MV-4-11 (cell line): ENCODE measurements at regions not wholly inside any gene's neighbourhood (a gene's known extent, or its start where the extent isn't known, plus 50 kb on each side); places are given as distances from the start of the nearest gene placed in this dataset.

Experiments used
- DNase-seq: peaks from one replicate; lab custom pipeline; 2025; lab: John Stamatoyannopoulos, UW

DNA sequence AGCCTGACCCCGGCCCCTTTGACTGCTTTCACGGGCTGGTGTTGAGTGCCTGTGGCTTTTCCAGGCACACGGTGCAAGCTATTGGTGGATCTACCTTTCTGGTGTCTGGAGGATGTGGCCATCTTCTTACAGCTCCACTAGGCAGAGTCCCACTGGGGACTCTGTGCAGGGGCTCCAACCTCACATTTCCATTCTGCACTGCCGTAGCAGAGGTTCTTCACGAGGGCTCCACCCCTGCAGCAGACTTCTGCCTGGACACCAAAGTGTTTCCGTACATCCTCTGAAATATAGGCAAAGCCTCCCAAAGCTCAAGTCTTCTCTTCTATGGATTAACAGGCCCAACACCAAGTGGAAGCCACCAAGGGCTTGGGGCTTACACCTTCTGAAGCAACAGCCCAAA lies 691.5 kb upstream of the POU3F2 start:
- DNase-seq, result no peak

DNA sequence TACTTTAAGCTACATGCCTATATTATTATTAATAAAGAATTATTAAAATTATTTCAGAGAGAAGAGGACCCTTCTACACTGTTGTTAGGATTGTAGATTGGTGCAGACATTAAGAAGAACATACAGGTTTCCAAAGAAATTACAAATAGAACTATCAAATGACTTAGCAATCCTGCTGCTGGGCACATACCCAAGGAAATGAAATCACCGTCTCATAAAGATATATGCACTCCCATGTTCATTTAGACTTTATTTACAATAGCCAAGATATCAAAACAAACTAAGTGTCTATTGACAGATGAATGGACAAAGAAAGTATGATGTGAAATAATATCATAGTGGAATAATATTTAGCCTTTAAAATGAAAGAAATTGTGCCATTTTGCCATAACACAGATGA lies 687.7 kb upstream of the POU3F2 start:
- no peak for DNase-seq

DNA sequence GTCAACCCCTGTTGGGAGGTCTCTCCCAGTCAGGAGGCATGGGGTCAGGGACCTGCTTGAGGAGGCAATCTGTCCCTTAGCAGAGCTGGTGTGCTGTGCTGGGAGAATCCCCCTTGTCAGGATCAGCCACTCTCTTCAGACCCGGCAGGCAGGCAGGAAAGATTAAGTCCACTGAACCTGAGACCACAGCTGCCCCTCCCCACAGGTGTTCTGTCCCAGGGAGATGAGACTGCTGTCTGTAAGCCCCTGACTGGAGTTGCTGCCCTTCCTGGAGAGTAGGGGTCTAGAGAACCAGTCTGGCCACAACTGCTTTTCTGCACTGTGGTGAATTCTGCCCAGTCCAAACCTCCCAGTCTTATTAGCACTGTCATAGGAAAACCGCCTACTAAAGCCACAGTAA lies 677.8 kb upstream of the POU3F2 start:
- DNase-seq, result no peak

DNA sequence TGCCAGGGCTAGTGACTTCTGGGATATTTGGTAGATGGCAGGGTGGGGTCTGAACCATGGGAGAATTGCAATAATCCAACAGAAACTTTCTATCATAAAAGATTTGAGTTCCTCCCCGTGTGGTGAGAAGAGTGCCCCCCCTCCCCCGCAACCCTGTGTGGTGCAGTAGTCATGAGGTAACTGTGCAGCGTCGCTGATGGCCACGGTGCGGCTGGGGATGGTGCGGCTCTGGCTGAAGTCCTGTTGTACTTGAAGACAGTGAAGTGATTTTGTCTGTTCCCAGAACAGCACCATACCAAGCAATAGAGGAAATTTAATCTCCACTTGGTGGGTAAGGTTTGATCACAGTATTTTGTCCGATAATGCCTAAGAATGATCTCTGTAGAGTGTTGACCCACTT lies 654.8 kb upstream of the POU3F2 start:
- no peak for DNase-seq

DNA sequence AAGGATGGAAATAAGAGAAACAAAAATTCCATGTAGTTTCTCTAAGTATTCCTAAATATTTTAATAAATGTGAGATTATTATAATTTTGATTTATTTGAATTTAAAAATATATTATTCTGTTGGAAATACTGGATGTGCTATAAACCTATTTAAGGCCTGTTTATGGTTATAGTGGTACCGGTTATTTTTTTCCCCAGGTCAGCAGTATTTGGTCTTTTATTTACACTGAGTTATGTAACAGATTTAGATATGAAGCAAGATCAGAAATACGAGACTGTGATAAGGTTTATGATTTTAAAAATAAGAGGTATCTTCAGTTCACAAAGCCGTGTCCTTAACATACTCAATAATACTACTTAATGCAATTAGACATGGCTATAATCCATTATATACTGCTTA lies 634.3 kb upstream of the POU3F2 start:
- DNase-seq, result no peak

DNA sequence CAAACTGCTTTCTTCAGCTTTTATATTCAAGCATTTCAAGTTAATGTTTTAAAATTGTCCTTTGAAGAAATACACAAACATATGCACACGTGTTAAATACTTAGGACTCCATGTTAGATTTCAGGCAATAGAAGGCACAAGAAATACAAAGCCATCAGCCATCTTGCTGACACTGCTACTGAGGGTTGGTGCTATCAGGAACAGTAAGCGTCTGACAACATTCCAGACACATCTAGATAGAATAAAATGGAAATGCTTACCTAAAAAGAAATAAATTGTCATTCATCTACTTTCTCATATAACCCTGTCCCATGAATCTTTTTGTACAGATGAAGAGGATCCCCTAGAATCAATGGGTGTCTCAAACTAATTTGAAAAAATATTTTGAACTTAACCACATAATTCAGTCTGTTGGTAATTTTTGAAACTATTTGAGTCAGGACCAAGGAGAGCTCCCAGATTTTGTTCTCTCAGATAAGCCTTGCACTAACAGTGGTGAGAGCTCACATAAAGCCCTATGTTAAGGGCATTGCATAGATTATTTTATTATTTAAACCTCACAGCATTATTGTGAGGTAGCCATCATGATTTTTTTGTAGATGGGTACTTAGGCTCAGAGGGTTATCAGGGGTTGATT lies 631.1 kb upstream of the POU3F2 start:
- no peak for DNase-seq

DNA sequence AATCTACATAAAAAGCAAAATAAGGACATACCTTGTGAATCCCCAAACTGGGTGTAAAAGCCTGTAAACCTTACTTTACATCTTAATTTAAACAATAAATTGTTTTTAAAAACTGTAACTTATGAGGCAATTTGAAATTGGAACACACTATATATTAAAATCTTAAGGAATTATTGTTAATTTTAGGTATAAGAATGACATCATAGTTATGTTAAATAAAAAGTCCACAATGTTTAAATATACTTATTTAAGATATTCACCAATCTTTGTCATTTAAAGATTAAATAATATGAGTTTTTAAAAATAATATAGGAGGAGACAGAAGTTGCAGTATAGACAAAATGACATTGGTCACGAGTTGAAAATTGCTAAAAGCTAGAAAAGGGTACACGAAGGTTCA lies 621.9 kb upstream of the POU3F2 start:
- DNase-seq, result no peak

DNA sequence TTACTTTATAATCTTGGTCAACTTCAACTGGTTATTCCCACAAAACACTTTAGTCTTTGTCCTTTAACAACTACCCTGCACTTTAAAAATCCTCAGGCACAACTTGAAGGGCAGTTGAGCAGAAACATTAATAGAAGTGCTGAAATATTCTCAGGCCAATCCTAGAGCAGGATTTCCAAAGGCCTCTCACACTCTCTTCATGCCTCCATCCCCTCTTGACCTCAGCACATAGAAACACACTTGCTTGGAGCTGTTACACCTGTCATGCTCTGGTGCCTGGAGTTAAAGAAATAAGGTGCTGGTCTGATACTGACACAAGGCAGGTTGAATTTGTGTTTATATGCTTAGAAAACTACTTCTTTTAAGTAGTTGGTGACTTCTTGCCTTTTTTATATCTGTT lies 618.8 kb upstream of the POU3F2 start:
- no peak for DNase-seq

DNA sequence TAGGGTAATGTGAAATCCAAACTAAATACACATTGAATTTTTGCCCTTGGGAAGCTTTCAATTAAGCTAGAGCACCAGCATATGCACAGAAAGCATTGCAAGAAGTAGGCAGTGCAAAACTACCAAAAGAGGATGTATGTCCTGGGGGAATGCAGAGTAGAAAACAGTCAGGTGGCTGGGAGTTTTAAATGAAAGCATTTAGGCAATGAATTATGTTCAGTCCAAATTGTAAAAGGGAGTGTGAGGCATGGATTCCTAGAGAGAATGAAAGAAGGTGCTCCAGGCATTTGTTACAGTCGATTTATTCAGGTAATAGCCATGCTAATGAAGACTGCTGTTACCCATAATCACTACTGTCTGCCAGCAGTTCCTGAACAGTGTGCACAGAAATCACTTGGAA lies 604.1 kb upstream of the POU3F2 start:
- DNase-seq, result no peak

DNA sequence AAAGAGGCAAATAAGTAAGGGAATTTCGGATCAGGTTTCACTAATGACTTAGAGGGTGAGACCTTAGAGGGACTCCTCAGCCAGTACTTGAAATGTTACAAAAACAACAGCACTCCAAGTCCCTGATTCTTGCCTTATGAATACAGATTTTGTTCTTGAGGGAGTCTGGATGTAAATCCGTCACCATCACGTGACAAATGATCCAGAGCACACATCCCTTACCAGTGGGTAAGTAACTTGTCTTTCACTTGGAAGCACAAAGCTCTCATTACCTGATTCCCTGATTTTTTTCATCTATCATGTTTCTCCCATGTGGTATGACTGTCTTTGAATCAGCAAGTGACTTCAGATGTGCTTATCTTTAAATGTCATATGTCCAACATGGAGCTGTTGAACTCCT lies 595.3 kb upstream of the POU3F2 start:
- DNase-seq, result no peak

DNA sequence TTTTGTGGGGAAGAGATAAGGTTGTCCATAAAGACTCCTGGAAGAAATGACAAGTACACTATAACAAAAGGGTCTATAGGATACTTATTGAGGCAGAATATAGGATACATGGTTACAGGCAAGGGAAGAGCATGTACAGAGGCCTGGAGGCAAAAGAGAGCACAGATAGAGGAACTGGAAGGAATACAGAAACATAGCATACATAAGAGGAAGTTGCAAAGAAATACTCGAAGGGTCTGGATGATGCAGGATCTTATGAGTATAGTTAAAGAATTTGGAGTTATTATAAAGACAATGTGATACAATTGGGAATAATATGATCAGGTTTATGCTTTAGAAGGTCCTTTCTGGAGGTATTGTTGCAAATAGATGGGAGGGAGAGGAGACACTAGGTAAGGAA lies 592.7 kb upstream of the POU3F2 start:
- peak; percentile 17 for DNase-seq

DNA sequence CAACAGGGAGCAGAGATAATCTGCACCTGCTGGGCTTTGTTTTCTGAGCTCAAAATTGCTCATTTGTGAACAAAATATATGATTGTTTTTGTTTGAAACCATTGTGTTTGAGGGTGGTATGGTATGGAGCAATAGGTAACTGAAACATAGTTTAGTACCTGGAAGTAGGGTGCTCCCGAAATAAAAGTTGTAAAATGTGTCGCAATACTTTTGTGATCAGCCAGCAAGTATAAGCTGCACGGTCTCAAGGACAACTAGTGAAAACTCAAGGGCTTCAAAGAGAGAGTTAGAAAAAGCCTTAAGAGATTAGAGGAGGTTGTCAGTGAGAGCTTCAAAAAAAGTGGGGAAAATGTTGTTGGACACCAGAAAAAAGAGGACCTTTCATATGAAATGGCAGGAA lies 579.8 kb upstream of the POU3F2 start:
- DNase-seq, result no peak

DNA sequence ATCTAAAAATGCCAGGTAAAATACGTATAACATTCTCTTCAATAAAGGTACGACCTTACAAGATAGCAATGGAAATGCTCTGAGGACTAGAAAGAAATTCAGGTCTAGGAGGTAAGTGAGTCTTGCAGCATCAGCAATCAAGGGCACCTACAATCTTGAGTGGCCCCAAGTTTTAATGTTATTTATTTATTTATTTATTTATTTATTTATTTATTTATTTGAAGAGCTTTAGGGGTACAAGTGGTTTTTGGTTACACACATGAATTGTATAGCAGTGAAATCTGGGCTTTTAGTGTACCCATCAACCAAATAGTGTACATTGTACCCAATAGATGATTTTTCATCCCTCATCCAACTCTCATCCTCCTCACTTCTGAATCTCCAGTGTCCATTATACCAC lies 574.0 kb upstream of the POU3F2 start:
- no peak for DNase-seq

DNA sequence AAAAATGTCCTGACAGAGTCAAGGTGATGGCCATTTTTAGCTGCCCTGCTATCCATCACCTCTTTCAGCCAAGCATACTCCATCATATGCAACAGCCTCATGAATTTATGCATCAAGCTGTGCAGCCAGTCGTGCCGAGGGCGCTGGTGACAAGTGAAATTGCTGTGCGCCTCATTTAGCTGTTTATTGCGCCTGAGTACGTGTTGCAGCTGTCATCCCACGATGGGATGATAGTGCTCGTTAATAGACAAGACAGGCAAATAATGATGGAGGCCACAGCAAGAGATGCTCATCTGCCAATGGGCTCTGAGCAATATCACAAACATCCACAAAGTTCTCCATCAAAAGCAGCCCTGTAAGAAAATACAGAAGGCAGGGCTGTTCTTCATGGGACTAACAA lies 562.3 kb upstream of the POU3F2 start:
- no peak for DNase-seq

DNA sequence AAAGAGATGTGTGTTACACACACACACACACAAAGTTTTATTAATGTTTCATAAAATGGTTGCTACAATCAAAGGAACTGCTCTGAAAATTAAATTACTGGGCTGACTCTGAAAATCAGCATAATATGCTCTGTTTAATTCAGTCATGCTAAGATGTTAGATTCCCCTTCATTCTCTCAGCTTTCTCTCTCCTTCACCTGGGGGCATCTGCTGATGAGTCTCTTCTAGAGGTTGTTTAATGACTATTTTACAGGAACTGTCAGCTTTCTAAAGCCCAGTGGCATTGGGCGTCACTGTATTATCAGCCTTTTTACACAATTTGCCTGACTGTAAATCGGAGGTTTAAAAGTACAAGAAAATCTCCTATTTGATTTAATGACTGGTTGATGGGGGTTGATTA lies 559.7 kb upstream of the POU3F2 start:
- no peak for DNase-seq

DNA sequence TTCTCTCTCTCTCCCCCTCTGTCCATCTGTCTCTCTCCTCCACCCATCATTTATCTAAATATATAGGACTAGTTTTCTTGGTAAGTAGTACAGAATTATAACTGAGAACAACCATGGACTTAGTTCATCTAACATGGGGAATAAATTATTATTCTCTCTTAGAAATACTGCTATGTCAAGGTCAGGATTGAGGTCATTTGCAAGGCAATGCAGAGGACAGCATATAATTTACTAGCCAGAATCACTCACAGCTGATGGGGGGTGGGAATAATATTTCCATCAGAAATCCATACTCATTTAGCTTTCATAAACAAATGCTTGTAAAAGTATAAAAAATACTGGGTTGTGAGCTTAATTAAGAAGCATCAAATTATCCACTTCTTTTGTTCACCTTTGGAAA lies 553.9 kb upstream of the POU3F2 start:
- DNase-seq, result no peak

DNA sequence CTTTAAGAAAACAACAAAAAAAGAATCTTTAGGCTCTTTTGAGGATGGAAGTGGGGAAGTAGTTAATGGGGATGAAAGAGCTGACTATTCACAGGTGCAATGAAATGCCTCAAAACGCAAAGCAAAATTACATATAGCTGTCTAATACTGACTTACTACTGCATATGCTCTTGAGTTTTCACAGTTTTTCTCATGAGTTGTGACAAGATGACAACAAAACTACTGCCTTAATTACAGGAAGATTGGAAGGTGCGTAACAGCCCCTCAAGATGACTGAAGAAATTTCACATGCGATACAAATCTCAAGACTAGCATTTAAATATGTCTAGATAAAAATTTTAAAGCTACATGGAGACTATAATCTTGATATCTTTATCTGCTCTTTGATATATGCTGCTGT lies 547.8 kb upstream of the POU3F2 start:
- DNase-seq, result no peak

DNA sequence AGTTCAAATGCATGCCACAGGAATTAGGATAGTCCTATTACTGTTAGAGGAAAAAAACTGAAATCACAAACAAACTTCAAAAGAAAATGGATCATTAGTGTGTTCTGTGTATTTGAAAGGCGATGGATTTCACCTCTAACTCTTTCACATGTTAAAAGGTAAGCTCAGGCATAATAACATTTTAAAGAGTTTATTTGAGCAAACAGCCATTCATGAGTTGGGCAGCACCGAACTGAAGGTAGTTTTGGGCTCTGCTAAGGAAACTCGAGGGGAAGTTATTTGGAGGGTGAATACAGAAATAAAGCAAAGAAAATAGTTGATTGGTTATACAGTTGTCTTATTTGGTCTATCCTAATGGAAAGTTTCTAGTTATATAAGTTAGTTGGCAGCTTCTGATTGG lies 546.5 kb upstream of the POU3F2 start:
- no peak for DNase-seq

DNA sequence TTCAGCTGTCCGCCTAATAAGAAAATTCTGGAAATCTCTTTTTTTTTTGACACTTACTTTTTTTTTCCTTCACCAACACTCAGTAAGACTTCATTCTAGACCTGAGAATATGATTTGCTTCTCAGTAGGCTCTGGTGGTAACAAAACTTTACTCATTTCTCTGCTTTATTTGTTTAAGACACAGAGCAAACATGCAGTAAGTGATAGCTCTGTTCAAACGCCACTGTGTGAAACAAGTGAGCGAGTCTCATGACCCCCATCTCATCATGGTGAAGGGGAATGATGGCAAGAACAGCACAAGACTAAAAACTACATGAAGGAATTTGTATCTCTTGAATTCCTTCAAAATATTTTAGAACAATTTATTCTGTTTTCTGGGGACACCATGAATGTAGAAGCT lies 541.6 kb upstream of the POU3F2 start:
- DNase-seq, result no peak

DNA sequence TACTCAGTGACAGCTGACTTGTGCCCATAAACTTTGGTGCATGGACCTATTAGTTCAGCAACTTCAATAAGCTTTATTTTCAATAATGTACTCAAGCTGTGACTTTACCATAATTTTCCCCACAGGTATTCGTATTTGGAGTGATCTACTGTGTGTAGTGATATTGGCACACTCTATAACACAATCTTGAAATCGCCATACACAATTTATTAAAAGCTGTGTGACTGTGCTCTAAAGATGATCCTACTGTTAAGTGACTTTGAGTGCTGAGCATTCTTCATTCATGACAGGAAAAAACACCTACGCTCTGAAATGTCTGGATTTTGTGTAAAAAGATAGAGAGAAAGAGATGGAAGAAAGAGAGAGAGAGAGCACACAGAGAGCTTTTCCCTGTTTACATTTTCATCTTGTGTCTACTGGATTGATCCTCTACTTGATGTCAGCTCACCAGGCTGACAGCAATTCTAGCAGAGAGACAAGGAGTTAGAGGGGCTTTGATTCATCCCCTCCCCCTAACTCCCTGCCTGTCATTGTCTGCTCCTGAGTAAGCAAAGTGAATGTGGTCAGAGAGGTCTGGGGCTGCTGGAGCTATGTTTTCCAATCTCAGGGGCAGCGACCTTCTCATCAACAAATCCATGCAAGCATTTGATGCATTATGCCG lies 538.7 kb upstream of the POU3F2 start:
- DNase-seq, result no peak

DNA sequence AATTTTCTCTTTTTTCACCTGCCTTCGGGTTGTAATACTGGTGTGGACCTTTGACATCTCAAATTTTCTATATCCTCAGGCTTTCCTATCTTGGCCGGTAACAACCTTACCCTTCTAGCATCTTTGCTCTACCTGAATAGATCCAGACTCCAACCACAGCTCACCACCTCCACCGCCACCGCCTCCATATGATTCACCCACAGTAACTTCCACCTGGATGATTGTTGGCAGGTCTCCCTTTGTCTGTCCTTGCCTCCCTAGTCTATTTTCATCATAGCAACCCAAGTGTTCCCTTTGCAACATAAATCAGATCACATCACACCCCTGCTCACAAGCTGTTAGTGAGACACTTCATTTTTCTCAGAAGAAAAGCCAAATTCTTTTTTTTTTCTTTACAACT lies 525.8 kb upstream of the POU3F2 start:
- DNase-seq, result no peak

DNA sequence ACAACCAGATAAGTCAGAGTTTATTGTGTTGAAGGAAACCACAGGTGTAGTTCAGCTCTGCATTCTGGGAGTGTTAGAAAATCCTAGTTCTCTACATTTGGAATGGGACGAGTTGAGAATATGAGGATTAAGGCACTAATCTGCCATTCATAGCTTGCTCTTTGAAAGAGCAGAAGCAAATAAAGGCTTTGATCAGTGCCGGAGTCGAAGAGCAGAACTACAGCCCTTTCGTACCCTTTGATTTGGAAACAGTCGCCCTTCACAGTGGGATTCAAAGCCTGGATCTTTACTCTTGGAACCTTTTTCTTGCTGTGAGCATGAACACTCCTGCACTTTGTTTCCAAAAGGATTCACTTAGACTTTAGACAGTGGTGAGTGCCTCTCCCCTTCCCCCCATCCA lies 523.9 kb upstream of the POU3F2 start:
- no peak for DNase-seq

DNA sequence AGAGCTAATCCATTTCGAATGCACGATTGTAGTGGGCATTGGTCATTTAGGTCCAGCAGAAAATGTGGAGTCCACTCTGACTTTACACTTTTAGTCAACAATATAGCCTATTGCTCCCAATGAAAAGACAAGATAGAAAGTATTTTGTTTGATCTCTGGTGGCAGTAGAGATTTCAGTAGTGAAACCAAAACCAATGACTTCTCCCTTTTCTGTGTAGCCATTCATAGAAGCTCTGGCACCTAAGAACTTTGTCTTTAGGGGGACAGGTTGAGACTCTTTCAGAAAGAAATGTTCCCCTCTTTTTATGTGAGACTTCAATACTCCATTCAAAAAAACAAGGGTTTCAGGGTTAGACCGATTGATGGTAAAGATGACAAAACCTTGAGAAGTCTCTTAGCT lies 510.8 kb upstream of the POU3F2 start:
- DNase-seq, result no peak

DNA sequence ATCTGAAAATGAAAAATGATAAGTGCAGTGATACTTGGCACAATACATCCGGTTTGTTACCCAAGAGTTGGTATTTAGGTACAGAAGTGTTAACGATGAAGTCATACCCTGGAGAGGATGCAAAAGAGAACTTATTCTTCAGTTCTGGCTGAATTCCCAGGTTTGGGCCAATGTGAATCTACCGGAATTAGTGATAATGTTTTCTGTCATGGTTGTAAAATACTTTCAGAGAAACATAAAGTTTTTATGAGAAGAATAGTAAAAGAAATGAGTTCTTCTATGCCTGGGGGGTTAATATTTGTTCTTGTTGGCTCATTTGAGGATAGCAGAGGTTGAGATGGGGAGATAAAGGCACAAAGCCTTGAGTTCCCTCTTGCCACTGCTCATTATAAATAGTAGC lies 509.9 kb upstream of the POU3F2 start:
- DNase-seq, result no peak
